SU-DHL-6 (cell line): ENCODE measurements at regions not wholly inside any gene's neighbourhood (a gene's known extent, or its start where the extent isn't known, plus 50 kb on each side); places are given as distances from the start of the nearest gene placed in this dataset.

ENCODE experiments used
- H2AFZ ChIP-seq: fragments of 200-600 bp; sonication (generic); 2 replicates; pipeline ENCODE4 v1.6.1; 2014; ENCODE audit warnings: low read depth, mild to moderate bottlenecking, moderate library complexity, mixed read lengths, antibody characterized with exemption, low read length; ENCODE audit not compliant: severe bottlenecking
- H3F3A ChIP-seq: fragments of 200-600 bp; shearing (Covaris generic); 2 replicates; pipeline ENCODE4 v1.6.0; 2016; ENCODE audit warnings: antibody characterized with exemption, mild to moderate bottlenecking; ENCODE audit not compliant: insufficient read depth
- H3K27ac ChIP-seq: fragments of 200-600 bp; sonication (generic); 2 replicates; pipeline ENCODE4 v1.5.1; 2016; ENCODE audit warnings: low read depth, mild to moderate bottlenecking, low read length, moderate library complexity, mixed read lengths
- H3K27me3 ChIP-seq: fragments of 200-600 bp; sonication (generic), shearing (Covaris generic); 2 replicates; pipeline ENCODE4 v1.6.0; 2014; ENCODE audit warnings: mild to moderate bottlenecking, low read length
- H3K36me3 ChIP-seq: fragments of 200-600 bp; sonication (generic); 2 replicates; pipeline ENCODE4 v1.6.1; 2014; ENCODE audit warnings: mild to moderate bottlenecking, low read length, mixed read lengths
- H3K4me2 ChIP-seq: fragments of 300-600, 200-600 bp; shearing (Covaris generic), sonication (generic); 2 replicates; pipeline ENCODE4 v1.6.0; 2014; ENCODE audit warnings: low read length, low read depth, mild to moderate bottlenecking; ENCODE audit not compliant: poor library complexity, severe bottlenecking
- H3K4me3 ChIP-seq: fragments of 200-600 bp; sonication (generic); 2 replicates; pipeline ENCODE4 v1.5.1; 2014; ENCODE audit warnings: antibody characterized with exemption, low read length, mild to moderate bottlenecking, mixed read lengths; ENCODE audit not compliant: insufficient read depth, poor library complexity, severe bottlenecking
- H3K79me2 ChIP-seq: fragments of 200-600 bp; sonication (generic); 2 replicates; pipeline ENCODE4 v1.6.1; 2014; ENCODE audit warnings: mild to moderate bottlenecking, low read length, moderate library complexity; ENCODE audit not compliant: insufficient read depth
- H3K9ac ChIP-seq: fragments of 200-600 bp; sonication (generic); 2 replicates; pipeline ENCODE4 v1.7.0; 2014; ENCODE audit warnings: mild to moderate bottlenecking, low read length
- H3K9me2 ChIP-seq: fragments of 200-600 bp; sonication (generic); replicated peaks from 2 replicates; pipeline ENCODE4 v1.6.1; 2014; ENCODE audit warnings: low read length; ENCODE audit not compliant: insufficient read depth
- H3K9me3 ChIP-seq: fragments of 200-600 bp; sonication (generic); 2 replicates; pipeline ENCODE4 v1.6.1; 2014; ENCODE audit warnings: low read length, mixed read lengths; ENCODE audit not compliant: insufficient read depth
- H4K20me1 ChIP-seq: fragments of 200-600 bp; sonication (generic); 2 replicates; pipeline ENCODE4 v1.6.1; 2014; ENCODE audit warnings: low read depth, mild to moderate bottlenecking, antibody characterized with exemption, low read length, moderate library complexity, mixed read lengths
- EZH2phosphoT487 ChIP-seq: fragments of 200-600 bp; sonication (generic), shearing (Covaris generic); conservative IDR thresholded peaks from 2 replicates; pipeline ENCODE4 v1.6.1; 2018; ENCODE audit warnings: mild to moderate bottlenecking, antibody characterized with exemption, low read length, moderate library complexity, mixed read lengths
- TF ChIP-seq, protein P1 (sequence below): fragments of 200-600 bp; sonication (generic); IDR thresholded peaks from one replicate; pipeline ENCODE4 v1.5.1; 2017; ENCODE audit warnings: antibody characterized with exemption, mild to moderate bottlenecking, low read length, moderate library complexity; ENCODE audit not compliant: insufficient read depth, poor library complexity, severe bottlenecking

DNA sequence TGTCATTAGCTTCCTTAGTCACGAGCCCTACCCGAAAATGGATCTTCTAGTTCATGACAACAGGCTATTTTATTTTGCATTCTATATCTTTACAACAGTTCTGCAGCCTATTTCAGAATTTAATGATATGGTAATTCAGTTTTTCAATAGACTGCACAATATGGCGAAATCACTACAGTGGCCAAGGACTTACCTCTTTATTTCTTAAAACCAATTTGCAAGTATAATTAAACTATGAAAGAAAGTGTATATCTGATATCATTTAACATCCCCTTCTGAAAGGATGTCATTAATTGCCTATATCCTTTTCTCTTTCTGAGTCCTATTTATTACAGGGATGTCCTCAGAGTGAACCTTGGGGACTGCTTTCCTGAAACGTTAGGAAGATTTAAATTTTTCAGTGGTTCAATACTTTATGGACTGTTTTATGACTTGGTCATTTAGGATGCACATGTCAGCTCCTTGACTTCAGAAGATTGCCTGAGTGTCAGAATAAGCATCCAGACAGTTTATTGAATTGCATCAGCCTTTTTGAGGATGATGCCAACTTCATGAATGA lies 190.8 kb upstream of the GEMIN8 start:
- Histone ChIP-seq H3K27ac (no peak overlapping the region), H3F3A (no peaks in the 10 kb centered on the region), H3K9ac (no peak overlapping the region), H3K9me3 (no peaks in the 10 kb centered on the region), H3K4me3 (no peak overlapping the region), H3K4me2 (no peak overlapping the region), H2AFZ (no peak overlapping the region), H4K20me1 (no peaks in the 10 kb centered on the region), H3K79me2 (no peaks in the 10 kb centered on the region), H3K36me3 (no peaks in the 10 kb centered on the region), H3K27me3 (no peaks in the 10 kb centered on the region), H3K9me2 (no peaks in the 10 kb centered on the region)
- no peak for TF ChIP-seq EZH2phosphoT487
- TF ChIP-seq, protein P1, sequence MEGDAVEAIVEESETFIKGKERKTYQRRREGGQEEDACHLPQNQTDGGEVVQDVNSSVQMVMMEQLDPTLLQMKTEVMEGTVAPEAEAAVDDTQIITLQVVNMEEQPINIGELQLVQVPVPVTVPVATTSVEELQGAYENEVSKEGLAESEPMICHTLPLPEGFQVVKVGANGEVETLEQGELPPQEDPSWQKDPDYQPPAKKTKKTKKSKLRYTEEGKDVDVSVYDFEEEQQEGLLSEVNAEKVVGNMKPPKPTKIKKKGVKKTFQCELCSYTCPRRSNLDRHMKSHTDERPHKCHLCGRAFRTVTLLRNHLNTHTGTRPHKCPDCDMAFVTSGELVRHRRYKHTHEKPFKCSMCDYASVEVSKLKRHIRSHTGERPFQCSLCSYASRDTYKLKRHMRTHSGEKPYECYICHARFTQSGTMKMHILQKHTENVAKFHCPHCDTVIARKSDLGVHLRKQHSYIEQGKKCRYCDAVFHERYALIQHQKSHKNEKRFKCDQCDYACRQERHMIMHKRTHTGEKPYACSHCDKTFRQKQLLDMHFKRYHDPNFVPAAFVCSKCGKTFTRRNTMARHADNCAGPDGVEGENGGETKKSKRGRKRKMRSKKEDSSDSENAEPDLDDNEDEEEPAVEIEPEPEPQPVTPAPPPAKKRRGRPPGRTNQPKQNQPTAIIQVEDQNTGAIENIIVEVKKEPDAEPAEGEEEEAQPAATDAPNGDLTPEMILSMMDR = no peak

DNA sequence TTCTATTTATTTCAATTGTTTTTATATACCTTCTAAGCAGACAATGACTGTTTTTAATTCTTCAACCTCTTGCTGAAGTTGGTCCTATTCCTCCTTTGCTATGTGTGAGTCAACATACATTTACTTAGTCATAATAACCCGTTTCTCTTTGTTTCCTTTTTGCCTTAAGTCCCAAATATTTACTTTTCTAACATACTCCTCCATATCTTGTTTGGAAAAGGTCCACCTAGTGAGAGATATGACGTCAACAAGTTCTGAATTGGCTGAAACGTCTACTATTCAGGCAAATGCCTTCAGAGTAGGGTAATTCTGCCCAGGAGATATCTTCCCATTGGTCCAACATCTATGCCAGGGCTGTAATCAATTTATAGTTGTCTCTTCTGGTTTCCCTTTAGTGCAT lies 179.3 kb upstream of the GEMIN8 start:
- no peaks in the 10 kb centered on the region for H3K79me2 ChIP-seq
- H3K27ac ChIP-seq = no peak overlapping the region
- H3K4me3 ChIP-seq = no peak overlapping the region
- no peaks in the 10 kb centered on the region for H4K20me1 ChIP-seq
- no peak for TF ChIP-seq EZH2phosphoT487
- TF ChIP-seq, protein P1 = no peak
- no peaks in the 10 kb centered on the region for H3K36me3 ChIP-seq
- no peak overlapping the region for H3K9ac ChIP-seq
- H2AFZ ChIP-seq = no peak overlapping the region
- H3K4me2 ChIP-seq = no peak overlapping the region
- H3F3A ChIP-seq = no peaks in the 10 kb centered on the region
- H3K9me3 ChIP-seq = no peaks in the 10 kb centered on the region
- no peaks in the 10 kb centered on the region for H3K27me3 ChIP-seq
- no peaks in the 10 kb centered on the region for H3K9me2 ChIP-seq

DNA sequence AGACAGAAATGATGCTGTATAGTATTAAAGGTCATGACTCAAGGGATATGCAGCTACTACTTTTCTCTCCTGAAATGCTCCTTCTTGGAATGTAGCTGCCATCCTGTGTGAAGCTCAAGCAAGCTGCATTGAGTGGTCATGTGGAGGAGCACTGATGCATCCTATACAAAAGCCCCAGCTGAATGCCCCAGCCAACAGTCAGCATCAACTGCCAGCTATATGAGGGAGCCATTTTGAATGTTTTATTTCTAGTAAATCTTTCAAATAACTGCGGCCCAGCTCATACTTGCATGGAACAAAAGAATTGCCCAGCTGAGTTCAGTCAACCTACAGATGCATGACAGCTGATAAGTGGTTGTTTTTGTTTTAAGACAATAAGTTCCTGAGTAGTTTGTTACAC lies 165.0 kb upstream of the GEMIN8 start:
- no peak overlapping the region for H3K4me3 ChIP-seq
- H3K9ac ChIP-seq = no peak overlapping the region
- TF ChIP-seq, protein P1 = no peak
- no peaks in the 10 kb centered on the region for H3K27me3 ChIP-seq
- H3K4me2 ChIP-seq = no peak overlapping the region
- H3K36me3 ChIP-seq = no peaks in the 10 kb centered on the region
- no peaks in the 10 kb centered on the region for H3K9me2 ChIP-seq
- H3K9me3 ChIP-seq = no peaks in the 10 kb centered on the region
- H4K20me1 ChIP-seq = no peaks in the 10 kb centered on the region
- no peak overlapping the region for H3K27ac ChIP-seq
- no peaks in the 10 kb centered on the region for H3F3A ChIP-seq
- H3K79me2 ChIP-seq = no peaks in the 10 kb centered on the region
- H2AFZ ChIP-seq = no peak overlapping the region
